Skin epidermis (tissue), 12 donors: ENCODE measurements at regions not wholly inside any gene's neighbourhood (a gene's known extent, or its start where the extent isn't known, plus 50 kb on each side); places are given as distances from the start of the nearest gene placed in this dataset.
"Not testable (repeated sequence)": the region's sequence is repeated elsewhere in the genome, so short reads cannot be mapped to it uniquely, and the experiment has no call there.

ENCODE experiments used
- H3K27ac ChIP-seq, 21 experiments: fragments of 200-600 bp; sonication (generic) in 11 of 21; one replicate each; pipeline ENCODE4 v1.5.0; 2020; ENCODE audit warnings: mild to moderate bottlenecking in 3 of 21, inconsistent platforms in 2 of 21, moderate library complexity in 2 of 21
- H3K4me3 ChIP-seq, 7 experiments: fragments of 200-600 bp; sonication (generic) in 2 of 7; one replicate each; pipeline ENCODE4 v1.5.0; 2020; ENCODE audit warnings: inconsistent platforms in 2 of 7, mild to moderate bottlenecking in 2 of 7, moderate library complexity in 1 of 7

- not testable (repeated sequence) for H3K27ac ChIP-seq
Measured at GRCh38 chr20:47903009-47903408, 117.7 kb upstream of the SULF2 start.

GRCh38 chr20:47899313-47899712 lies 114.0 kb upstream of the SULF2 start:
- H3K27ac ChIP-seq, H3K4me3 ChIP-seq: not testable (repeated sequence)

More at GRCh38 chr20:47903009-47903408, 117.7 kb upstream of the SULF2 start:
- not testable (repeated sequence) for H3K4me3 ChIP-seq

- no peak overlapping the region for H3K4me3 ChIP-seq
- H3K27ac ChIP-seq, result no peak overlapping the region
Measured at GRCh38 chr20:47897461-47897860, 112.2 kb upstream of the SULF2 start.

GRCh38 chr20:47892681-47893080 lies 107.4 kb upstream of the SULF2 start:
- H3K4me3 ChIP-seq, result not testable (repeated sequence)
- H3K27ac ChIP-seq, result peak overlapping the region in 3 of 21 experiments; percentile 41 to 60 (median 42)

GRCh38 chr20:47890708-47891107 lies 105.4 kb upstream of the SULF2 start:
- H3K27ac ChIP-seq, H3K4me3 ChIP-seq: not testable (repeated sequence)

- not testable (repeated sequence) for H3K27ac ChIP-seq, H3K4me3 ChIP-seq
Measured at GRCh38 chr20:47889751-47890150, 104.5 kb upstream of the SULF2 start.

GRCh38 chr20:47888351-47888750 lies 103.1 kb upstream of the SULF2 start:
- Histone ChIP-seq H3K27ac (no peak overlapping the region), H3K4me3 (no peak overlapping the region)

- no peak overlapping the region for H3K4me3 ChIP-seq
Measured at GRCh38 chr20:47887477-47888080, 102.3 kb upstream of the SULF2 start.

GRCh38 chr20:47887064-47887463 lies 101.8 kb upstream of the SULF2 start:
- Histone ChIP-seq H3K4me3 (no peak overlapping the region), H3K27ac (no peak overlapping the region)

More at GRCh38 chr20:47887477-47888080, 102.3 kb upstream of the SULF2 start:
- no peak overlapping the region for H3K27ac ChIP-seq

- H3K4me3 ChIP-seq, result no peak overlapping the region
Measured at GRCh38 chr20:47886454-47887041, 101.3 kb upstream of the SULF2 start.

GRCh38 chr20:47885909-47886453 lies 100.7 kb upstream of the SULF2 start:
- H3K27ac ChIP-seq, result no peak overlapping the region
- H3K4me3 ChIP-seq, result no peak overlapping the region

More at GRCh38 chr20:47886454-47887041, 101.3 kb upstream of the SULF2 start:
- no peak overlapping the region for H3K27ac ChIP-seq

GRCh38 chr20:47883940-47884339 lies 98.7 kb upstream of the SULF2 start:
- H3K4me3 ChIP-seq, H3K27ac ChIP-seq: not testable (repeated sequence)

- Histone ChIP-seq H3K4me3 (no peak overlapping the region), H3K27ac (no peak overlapping the region)
Measured at GRCh38 chr20:47883186-47883585, 97.9 kb upstream of the SULF2 start.

GRCh38 chr20:47879771-47880170 lies 94.5 kb upstream of the SULF2 start:
- no peak overlapping the region for H3K27ac ChIP-seq
- no peak overlapping the region for H3K4me3 ChIP-seq

- H3K27ac ChIP-seq, result no peak overlapping the region
- H3K4me3 ChIP-seq, result no peak overlapping the region
Measured at GRCh38 chr20:47878601-47879027, 93.3 kb upstream of the SULF2 start.

- H3K4me3 ChIP-seq, result no peak overlapping the region
- H3K27ac ChIP-seq, result no peak overlapping the region
Measured at GRCh38 chr20:47876311-47877088, 91.2 kb upstream of the SULF2 start.

GRCh38 chr20:47875297-47876025 lies 90.2 kb upstream of the SULF2 start:
- Histone ChIP-seq H3K4me3 (no peak overlapping the region), H3K27ac (no peak overlapping the region)

- Histone ChIP-seq H3K27ac (no peak overlapping the region), H3K4me3 (no peak overlapping the region)
Measured at GRCh38 chr20:47872341-47872740, 87.1 kb upstream of the SULF2 start.

GRCh38 chr20:47870475-47870874 lies 85.2 kb upstream of the SULF2 start:
- no peak overlapping the region for H3K27ac ChIP-seq
- no peak overlapping the region for H3K4me3 ChIP-seq

GRCh38 chr20:47868744-47869143 lies 83.5 kb upstream of the SULF2 start:
- no peak overlapping the region for H3K27ac ChIP-seq
- H3K4me3 ChIP-seq, result no peak overlapping the region
